ENCODE measurements at regions not wholly inside any gene's neighbourhood (a gene's known extent, or its start where the extent isn't known, plus 50 kb on each side); places are given as distances from the start of the nearest gene placed in this dataset.

GRCh38 chr11:119875841-119876600 lies 147.0 kb upstream of the NECTIN1 start:
- no peak overlapping the region for H3K27ac Mint-ChIP-seq (ENCODE audit: unreplicated experiment)
- no peaks in the 10 kb centered on the region for H3K9me3 Mint-ChIP-seq
- peaks cover 12% of the 10 kb centered on the region for H3K27me3 Mint-ChIP-seq (ENCODE audit: low read depth)
- no peak for TF ChIP-seq CTCF (conservative IDR thresholded peaks at IDR 0.05)
- no peak for DNase-seq (ENCODE audit: low read depth, low spot score)
- no peaks in the 10 kb centered on the region for H3K36me3 Mint-ChIP-seq (ENCODE audit: low read depth)
- no peak overlapping the region for H3K4me3 Mint-ChIP-seq
- H3K4me1 Mint-ChIP-seq = peaks cover 11% of the 10 kb centered on the region

- no peak for TF ChIP-seq CTCF (conservative IDR thresholded peaks at IDR 0.05)
- no peaks in the 10 kb centered on the region for H3K36me3 Mint-ChIP-seq (ENCODE audit: low read depth)
- no peak overlapping the region for H3K27ac Mint-ChIP-seq (ENCODE audit: unreplicated experiment)
- peaks cover 8% of the 10 kb centered on the region for H3K27me3 Mint-ChIP-seq (ENCODE audit: low read depth)
- H3K9me3 Mint-ChIP-seq = no peaks in the 10 kb centered on the region
- no peak overlapping the region for H3K4me3 Mint-ChIP-seq
- H3K4me1 Mint-ChIP-seq = peaks cover 11% of the 10 kb centered on the region
- no peak for DNase-seq (ENCODE audit: low read depth, low spot score)
These were observed 145.7 kb upstream of the NECTIN1 start for GRCh38 chr11:119874660-119875238.

GRCh38 chr11:119873761-119874421 lies 144.9 kb upstream of the NECTIN1 start:
- Mint-ChIP-seq H3K36me3 (ENCODE audit: low read depth) (no peaks in the 10 kb centered on the region), H3K4me3 (no peak overlapping the region)
- no peak for DNase-seq (ENCODE audit: low read depth, low spot score)

GRCh38 chr11:119872611-119873310 lies 143.8 kb upstream of the NECTIN1 start:
- no peak overlapping the region for H3K27ac Mint-ChIP-seq (ENCODE audit: unreplicated experiment)
- peaks cover 11% of the 10 kb centered on the region for H3K4me1 Mint-ChIP-seq
- H3K27me3 Mint-ChIP-seq (ENCODE audit: low read depth) = peaks cover 15% of the 10 kb centered on the region
- DNase-seq (ENCODE audit: low read depth, low spot score) = no peak
- no peak for TF ChIP-seq CTCF (conservative IDR thresholded peaks at IDR 0.05)
- no peaks in the 10 kb centered on the region for H3K9me3 Mint-ChIP-seq
- H3K4me3 Mint-ChIP-seq = no peak overlapping the region
- H3K36me3 Mint-ChIP-seq (ENCODE audit: low read depth) = no peaks in the 10 kb centered on the region

More at GRCh38 chr11:119873761-119874421, 144.9 kb upstream of the NECTIN1 start:
- H3K9me3 Mint-ChIP-seq = no peaks in the 10 kb centered on the region
- peaks cover 6% of the 10 kb centered on the region for H3K27me3 Mint-ChIP-seq (ENCODE audit: low read depth)
- TF ChIP-seq CTCF (conservative IDR thresholded peaks at IDR 0.05) = no peak
- H3K4me1 Mint-ChIP-seq = peaks cover 11% of the 10 kb centered on the region
- no peak overlapping the region for H3K27ac Mint-ChIP-seq (ENCODE audit: unreplicated experiment)

- H3K4me3 Mint-ChIP-seq = no peak overlapping the region
These were observed 136.7 kb upstream of the NECTIN1 start for GRCh38 chr11:119865661-119866156.

More at GRCh38 chr11:119865661-119866156, 136.7 kb upstream of the NECTIN1 start:
- DNase-seq (ENCODE audit: low read depth, low spot score) = no peak
- Mint-ChIP-seq H3K27ac (ENCODE audit: unreplicated experiment) (peak overlapping the region; percentile 28), H3K4me1 (no peaks in the 10 kb centered on the region), H3K27me3 (ENCODE audit: low read depth) (peaks cover 24% of the 10 kb centered on the region), H3K36me3 (ENCODE audit: low read depth) (no peaks in the 10 kb centered on the region), H3K9me3 (no peaks in the 10 kb centered on the region)
- no peak for TF ChIP-seq CTCF (conservative IDR thresholded peaks at IDR 0.05)
